ENCODE measurements at regions not wholly inside any gene's neighbourhood (a gene's known extent, or its start where the extent isn't known, plus 50 kb on each side); places are given as distances from the start of the nearest gene placed in this dataset.
"Not testable (repeated sequence)": the region's sequence is repeated elsewhere in the genome, so short reads cannot be mapped to it uniquely, and the experiment has no call there.

DNA sequence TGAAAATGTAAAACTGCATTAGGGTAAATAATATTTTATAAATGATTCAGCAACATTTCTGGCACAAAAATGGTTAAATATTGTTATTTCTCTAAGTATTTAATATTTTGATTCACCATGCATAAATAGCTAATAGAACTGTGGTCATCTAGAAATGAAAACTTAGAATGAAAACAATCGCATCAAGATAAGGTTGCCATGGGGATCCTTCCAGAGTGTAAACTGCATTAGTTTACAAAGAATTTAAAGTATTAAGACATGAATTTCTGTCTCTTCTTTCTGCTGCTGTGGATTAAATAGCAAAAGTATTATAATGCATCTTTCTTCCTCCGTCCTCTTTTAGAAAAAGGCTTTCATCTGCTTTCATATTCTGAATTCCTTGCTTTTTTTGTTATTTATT is 1064.6 kb upstream of the SLIT2 start:
- H3K4me1 Mint-ChIP-seq (ENCODE audit: low read depth, unreplicated experiment), result peaks cover 3% of the 10 kb centered on the region
- no peak for DNase-seq
- H3K9me3 Mint-ChIP-seq (ENCODE audit: unreplicated experiment), result no peaks in the 10 kb centered on the region
- H3K27ac Mint-ChIP-seq (ENCODE audit: unreplicated experiment), result no peak overlapping the region
- no peaks in the 10 kb centered on the region for H3K27me3 Mint-ChIP-seq (ENCODE audit: unreplicated experiment)
- no peak overlapping the region for H3K4me3 Mint-ChIP-seq (ENCODE audit: unreplicated experiment)
- no peaks in the 10 kb centered on the region for H3K36me3 Mint-ChIP-seq (ENCODE audit: unreplicated experiment)
- TF ChIP-seq, protein P1, sequence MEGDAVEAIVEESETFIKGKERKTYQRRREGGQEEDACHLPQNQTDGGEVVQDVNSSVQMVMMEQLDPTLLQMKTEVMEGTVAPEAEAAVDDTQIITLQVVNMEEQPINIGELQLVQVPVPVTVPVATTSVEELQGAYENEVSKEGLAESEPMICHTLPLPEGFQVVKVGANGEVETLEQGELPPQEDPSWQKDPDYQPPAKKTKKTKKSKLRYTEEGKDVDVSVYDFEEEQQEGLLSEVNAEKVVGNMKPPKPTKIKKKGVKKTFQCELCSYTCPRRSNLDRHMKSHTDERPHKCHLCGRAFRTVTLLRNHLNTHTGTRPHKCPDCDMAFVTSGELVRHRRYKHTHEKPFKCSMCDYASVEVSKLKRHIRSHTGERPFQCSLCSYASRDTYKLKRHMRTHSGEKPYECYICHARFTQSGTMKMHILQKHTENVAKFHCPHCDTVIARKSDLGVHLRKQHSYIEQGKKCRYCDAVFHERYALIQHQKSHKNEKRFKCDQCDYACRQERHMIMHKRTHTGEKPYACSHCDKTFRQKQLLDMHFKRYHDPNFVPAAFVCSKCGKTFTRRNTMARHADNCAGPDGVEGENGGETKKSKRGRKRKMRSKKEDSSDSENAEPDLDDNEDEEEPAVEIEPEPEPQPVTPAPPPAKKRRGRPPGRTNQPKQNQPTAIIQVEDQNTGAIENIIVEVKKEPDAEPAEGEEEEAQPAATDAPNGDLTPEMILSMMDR (IDR thresholded peaks at IDR 0.05; ENCODE audit: partially characterized antibody, unreplicated experiment), result no peak

DNA sequence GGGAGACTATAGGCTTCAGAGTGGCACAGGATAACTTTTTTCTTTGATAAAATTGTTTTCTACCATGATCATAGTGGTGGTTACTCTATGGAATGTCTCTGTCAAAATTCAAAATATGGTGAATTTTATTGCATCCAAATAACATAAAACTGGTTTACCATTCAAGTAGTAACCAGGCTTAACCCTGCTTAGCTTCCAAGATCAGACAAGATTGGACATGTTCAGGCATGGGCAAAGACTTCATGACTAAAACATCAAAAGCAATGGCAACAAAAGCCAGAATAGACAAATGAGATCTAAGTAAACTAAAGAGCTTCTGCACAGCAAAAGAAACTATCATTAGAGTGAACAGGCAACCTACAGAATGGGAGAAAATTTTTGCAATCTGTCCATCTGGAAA is 1070.1 kb upstream of the SLIT2 start:
- not testable (repeated sequence) for H3K4me3 Mint-ChIP-seq (ENCODE audit: unreplicated experiment); H3K27ac Mint-ChIP-seq (ENCODE audit: unreplicated experiment); H3K9me3 Mint-ChIP-seq (ENCODE audit: unreplicated experiment); H3K36me3 Mint-ChIP-seq (ENCODE audit: unreplicated experiment); H3K27me3 Mint-ChIP-seq (ENCODE audit: unreplicated experiment); DNase-seq; H3K4me1 Mint-ChIP-seq (ENCODE audit: low read depth, unreplicated experiment)

DNA sequence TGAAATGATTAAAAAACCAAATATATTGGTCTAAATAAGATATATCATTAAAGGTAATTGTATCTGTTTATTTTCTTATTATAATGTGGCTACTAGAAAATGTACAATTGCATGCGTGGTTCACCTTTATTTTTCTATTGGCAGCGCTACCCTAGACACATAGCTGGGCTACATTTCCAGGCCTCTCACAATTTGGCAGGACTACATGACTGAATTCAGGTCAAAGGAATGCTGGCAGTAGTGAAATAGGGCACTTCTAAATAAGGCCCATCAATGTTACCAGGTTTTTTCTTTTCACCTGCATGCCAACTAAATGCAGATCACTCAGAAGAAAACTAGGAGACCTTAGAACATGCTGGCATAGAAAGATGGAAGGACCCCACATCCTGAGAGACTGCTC is 1072.9 kb upstream of the SLIT2 start:
- H3K27me3 Mint-ChIP-seq (ENCODE audit: unreplicated experiment), result no peaks in the 10 kb centered on the region
- H3K4me3 Mint-ChIP-seq (ENCODE audit: unreplicated experiment), result no peak overlapping the region

DNA sequence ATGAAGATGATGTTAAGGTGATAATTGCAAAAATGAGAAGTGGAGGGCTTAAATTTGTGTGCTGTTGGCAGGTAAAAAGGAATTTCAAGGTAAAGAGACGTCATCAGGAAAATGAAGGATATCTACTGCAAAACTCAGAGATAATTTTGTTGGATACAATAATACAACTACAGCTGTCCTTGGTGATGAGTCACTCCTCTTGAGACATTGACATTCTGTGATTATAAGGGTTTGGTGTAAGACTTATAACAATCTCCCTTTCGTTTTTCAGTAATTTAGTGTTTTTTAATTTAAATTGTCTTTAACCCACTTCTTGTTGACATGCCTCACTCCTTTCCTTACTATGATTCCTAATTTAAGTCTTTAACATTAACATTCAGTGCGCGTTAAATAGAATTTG is 1074.1 kb upstream of the SLIT2 start:
- TF ChIP-seq, protein P1 (IDR thresholded peaks at IDR 0.05; ENCODE audit: partially characterized antibody, unreplicated experiment), result no peak
- Mint-ChIP-seq H3K4me1 (ENCODE audit: low read depth, unreplicated experiment) (no peaks in the 10 kb centered on the region), H3K27me3 (ENCODE audit: unreplicated experiment) (no peaks in the 10 kb centered on the region), H3K9me3 (ENCODE audit: unreplicated experiment) (no peaks in the 10 kb centered on the region), H3K36me3 (ENCODE audit: unreplicated experiment) (no peaks in the 10 kb centered on the region), H3K4me3 (ENCODE audit: unreplicated experiment) (no peak overlapping the region), H3K27ac (ENCODE audit: unreplicated experiment) (no peak overlapping the region)
- no peak for DNase-seq

More for the DNA sequence above, 1072.9 kb upstream of the SLIT2 start:
- TF ChIP-seq, protein P1 (IDR thresholded peaks at IDR 0.05; ENCODE audit: partially characterized antibody, unreplicated experiment), result no peak
- Mint-ChIP-seq H3K4me1 (ENCODE audit: low read depth, unreplicated experiment) (no peaks in the 10 kb centered on the region), H3K27ac (ENCODE audit: unreplicated experiment) (no peak overlapping the region), H3K9me3 (ENCODE audit: unreplicated experiment) (no peaks in the 10 kb centered on the region), H3K36me3 (ENCODE audit: unreplicated experiment) (no peaks in the 10 kb centered on the region)
- no peak for DNase-seq

DNA sequence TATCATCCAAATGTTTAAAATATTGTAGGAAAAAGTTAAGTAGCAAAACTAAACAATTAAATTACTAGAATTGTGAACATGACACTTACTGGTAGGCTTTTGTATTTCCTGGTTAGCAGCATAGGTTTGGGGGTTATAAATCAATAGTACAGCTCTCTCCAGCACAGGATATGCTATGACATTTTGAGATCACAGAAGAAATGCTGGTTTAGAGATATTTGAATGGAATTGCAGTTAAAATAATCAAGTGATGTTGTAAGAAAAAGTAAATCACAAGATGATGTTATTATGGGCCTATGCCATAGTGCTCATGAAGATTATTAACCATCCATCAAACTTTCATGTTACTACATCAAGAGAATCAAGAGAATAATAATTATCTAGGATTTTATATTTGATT is 1079.9 kb upstream of the SLIT2 start:
- TF ChIP-seq, protein P1 (IDR thresholded peaks at IDR 0.05; ENCODE audit: partially characterized antibody, unreplicated experiment), result no peak
- H3K27me3 Mint-ChIP-seq (ENCODE audit: unreplicated experiment), result no peaks in the 10 kb centered on the region
- H3K27ac Mint-ChIP-seq (ENCODE audit: unreplicated experiment), result no peak overlapping the region
- H3K4me1 Mint-ChIP-seq (ENCODE audit: low read depth, unreplicated experiment), result no peaks in the 10 kb centered on the region
- no peak for DNase-seq
- no peak overlapping the region for H3K4me3 Mint-ChIP-seq (ENCODE audit: unreplicated experiment)
- no peaks in the 10 kb centered on the region for H3K36me3 Mint-ChIP-seq (ENCODE audit: unreplicated experiment)
- H3K9me3 Mint-ChIP-seq (ENCODE audit: unreplicated experiment), result no peaks in the 10 kb centered on the region

DNA sequence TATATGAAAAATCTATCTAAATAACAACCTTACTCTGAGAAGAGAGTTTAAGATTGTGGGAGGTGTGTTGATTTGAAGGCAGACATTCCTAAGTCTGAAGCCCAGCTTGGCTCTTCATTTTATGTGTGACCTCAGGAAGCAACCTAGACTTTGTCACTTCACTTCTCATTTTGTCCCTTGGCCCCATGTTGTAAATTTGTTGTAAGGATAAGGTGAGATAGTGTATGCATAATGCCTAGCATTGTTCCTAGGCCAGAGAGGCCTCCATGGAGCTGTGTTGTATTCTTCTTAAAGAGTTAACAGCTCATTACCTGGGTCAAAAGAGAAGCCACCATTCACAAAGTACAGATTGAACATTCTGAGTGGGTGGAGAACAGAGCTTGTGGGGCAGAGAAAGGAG is 1084.4 kb upstream of the SLIT2 start:
- Mint-ChIP-seq H3K27me3 (ENCODE audit: unreplicated experiment) (no peaks in the 10 kb centered on the region), H3K4me1 (ENCODE audit: low read depth, unreplicated experiment) (no peaks in the 10 kb centered on the region), H3K9me3 (ENCODE audit: unreplicated experiment) (peaks cover 1% of the 10 kb centered on the region), H3K36me3 (ENCODE audit: unreplicated experiment) (no peaks in the 10 kb centered on the region), H3K27ac (ENCODE audit: unreplicated experiment) (no peak overlapping the region), H3K4me3 (ENCODE audit: unreplicated experiment) (no peak overlapping the region)
- no peak for DNase-seq
- TF ChIP-seq, protein P1 (IDR thresholded peaks at IDR 0.05; ENCODE audit: partially characterized antibody, unreplicated experiment), result no peak

Measured in glutamatergic neuron (in vitro differentiated cells).